GM18508 (cell line): ENCODE measurements at regions not wholly inside any gene's neighbourhood (a gene's known extent, or its start where the extent isn't known, plus 50 kb on each side); places are given as distances from the start of the nearest gene placed in this dataset.
"Not testable (repeated sequence)": the region's sequence is repeated elsewhere in the genome, so short reads cannot be mapped to it uniquely, and the experiment has no call there.

Experiments used
- ATAC-seq: cut with Tn5 transposase; IDR thresholded peaks from one replicate; pipeline ENCODE4 v1.9.1; 2021; ENCODE audit warnings: moderate number of reproducible peaks; ENCODE audit not compliant: insufficient read depth, unreplicated experiment

DNA sequence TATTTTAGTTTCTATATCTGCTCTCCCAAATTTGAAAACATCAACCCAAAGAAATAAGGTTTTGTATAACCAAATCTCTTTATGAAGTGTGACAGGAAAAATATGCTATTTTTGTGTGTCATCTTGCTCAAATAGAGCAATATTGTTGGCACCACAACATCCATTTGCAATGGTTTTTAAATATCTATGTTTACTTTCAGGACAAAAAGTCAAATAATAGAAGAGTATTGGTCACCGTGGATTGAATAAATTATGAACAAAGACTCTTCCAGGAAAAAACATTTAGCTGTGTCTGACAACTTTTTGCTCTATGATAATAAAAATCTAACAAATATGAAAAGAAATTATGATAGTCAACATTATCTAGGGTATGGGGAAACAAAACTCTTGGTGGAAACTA is 439.2 kb downstream of the BTG1 start:
- ATAC-seq = no peak

DNA sequence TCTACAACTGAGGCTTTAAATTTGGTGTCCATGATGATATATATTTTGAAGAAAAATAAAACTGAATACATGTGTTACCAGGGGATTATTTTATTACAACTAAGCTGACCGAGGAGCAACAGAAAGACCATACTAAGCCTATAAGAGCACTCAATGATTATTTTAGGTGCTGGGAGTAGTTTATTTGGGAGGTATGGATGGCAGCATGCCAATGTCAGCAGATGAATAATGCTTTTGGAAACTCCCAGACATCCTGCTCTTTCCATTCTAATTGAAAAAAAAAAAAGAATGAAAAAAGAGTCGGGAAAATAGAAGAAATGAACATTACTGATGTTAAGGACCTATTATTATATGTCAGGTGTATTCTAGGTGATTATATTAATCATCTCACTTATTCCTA is 441.2 kb downstream of the BTG1 start:
- no peak for ATAC-seq

DNA sequence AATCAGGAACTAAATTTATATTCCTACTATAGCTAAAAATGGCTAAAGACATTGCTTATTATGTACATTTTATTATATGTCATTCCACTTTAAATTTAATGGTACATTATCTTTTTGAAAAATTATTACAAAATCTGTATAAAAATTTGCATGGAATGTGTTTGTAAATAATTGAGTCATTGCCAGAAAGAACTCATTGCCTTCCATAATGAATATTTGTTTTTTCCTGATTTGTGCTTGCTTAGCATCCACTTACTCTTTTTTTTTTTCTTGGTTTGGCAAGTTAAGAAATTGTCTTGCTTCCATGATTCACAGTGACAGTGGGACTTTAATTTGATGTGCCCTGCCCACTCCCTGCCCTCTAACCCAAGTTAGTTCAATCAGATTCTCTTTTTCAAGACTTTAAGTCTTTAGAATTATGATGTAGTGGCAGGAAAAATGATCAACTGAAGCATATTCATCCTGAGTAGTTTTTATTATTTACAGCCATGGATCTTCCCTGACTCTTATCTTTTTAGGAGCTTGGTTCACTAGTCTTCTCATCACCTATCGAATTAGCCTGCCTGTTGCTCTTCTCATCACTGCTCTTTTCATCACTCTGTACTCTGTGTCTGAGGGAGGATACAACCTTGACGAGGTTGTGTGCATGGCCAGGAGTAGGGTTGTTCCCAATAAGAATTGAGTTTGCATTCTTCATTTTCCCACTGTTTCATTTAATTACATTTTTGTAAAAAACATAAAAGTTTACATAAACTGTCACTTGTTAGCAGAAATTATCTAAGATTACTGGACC is 442.0 kb downstream of the BTG1 start:
- no peak for ATAC-seq

DNA sequence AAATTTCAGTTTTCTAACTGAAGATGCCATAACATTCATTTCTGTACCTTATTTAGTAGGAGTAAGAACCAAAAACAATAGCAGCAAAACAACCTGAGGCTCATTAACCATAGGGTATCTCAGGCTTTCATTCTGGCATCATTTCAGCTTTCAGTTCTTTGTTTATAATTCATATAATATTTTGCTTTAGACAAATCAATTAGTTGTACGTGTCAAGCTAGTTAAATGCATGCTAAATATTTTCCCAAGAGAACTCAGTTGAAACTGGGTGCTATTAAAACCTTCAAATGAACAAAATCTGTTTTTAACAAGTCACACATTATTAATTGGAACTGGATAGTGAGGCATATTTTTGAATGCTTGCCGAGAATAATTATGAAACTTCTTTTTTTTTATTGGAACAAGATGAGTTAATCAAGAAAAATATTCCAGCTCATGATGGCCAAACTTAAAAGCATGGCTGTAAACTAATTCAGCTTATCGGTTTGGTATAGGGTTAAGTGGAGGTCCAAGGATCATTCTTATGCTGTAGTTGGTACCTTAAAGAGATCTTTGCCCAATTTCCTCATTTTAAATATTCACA is 442.7 kb downstream of the BTG1 start:
- no peak for ATAC-seq

DNA sequence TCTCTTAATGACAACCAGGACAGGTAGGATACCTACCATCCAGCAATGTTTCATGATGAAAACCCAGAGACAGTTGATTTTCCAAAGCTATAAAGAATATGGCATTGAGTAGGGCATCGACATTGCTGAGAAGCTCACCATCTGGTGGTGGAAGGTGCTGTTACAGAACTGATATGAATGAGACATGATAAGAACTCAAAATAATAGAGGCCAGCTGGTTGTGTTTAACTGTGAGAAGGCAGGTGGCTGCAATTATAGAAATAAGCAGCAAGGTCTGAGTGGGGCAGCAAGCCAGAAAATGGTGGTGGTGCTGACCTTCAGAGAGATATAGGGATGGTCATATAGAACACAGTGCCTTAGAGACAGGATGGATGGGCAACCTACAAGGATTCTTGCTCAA is 449.7 kb downstream of the BTG1 start:
- ATAC-seq = no peak

DNA sequence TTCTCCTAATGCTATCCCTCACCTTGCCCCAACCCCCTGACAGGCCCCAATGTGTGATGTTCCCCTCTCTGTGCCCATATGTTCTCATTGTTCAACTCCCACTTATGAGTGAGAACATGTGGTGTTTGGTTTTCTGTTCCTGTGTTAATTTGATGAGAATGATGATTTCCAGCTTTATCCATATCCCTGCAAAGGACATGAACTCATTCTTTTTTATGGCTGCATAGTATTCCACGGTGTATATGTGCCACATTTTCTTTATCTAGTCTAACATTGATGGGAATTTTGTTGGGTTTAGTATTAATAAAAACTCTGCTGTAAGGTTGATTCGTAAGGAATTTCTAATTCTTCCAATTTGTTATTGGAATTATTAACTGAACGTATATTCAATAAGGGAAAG is 450.2 kb downstream of the BTG1 start:
- ATAC-seq = not testable (repeated sequence)

DNA sequence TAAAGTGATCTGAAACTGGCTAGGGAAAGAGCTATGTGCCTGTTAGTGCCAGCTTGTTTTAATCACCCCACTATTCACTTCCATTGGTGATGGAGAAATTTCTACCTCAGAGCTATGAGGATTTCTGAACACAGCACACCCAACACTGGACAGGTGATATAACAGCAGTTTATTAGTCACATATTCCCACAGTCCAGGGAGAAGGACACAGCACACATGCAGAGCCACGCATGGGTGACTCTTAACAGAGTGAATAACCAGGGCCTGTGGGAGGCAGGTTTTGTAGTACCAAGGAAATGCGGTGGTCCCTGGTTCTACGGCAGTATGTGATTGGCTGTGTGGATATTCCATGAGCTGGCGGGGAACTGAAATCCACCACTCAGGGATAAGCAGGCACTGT is 455.1 kb downstream of the BTG1 start:
- ATAC-seq = no peak

DNA sequence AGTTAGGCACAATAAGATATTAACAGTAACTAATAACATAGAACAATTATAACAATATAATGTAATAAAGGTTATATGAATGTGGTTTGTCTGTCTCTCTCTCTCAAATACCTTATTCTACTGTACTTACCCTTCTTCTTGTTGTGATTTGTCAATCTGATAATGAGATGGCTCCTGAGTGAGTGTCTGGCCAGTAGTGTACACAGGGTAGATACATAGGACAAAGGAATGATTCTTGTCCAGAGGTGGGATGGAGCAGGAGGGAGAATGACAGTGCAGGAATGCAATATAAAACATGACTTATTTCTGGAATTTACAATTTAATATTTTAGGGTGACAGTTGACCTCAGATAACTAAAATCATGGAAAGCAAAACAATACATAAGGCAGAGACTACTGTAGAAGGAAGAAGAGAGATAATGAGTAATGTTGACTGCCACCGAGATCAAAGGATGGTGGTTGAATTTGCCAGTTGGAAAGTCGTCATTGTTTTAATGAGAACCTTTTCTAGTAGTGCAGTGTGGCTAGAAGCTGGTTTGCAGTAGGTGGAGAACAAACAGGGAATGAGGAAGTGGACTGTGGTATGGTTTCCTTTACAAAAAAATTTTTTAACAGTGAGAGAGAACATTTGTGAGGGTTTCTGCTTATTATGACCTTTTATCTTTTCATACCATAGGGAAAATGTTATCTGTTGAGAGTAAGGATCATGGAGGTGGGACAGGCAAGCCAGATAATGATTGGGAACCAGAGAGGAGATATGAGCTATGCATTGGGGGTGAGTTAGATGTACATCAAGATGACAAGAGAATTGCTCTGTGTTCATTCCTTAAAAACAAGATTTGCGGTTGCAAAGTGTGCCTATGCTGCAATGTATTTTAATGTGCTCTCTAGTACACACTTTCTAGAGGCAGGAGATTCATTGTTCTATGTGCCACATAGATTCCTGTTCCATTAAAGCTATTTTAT is 458.3 kb downstream of the BTG1 start:
- no peak for ATAC-seq

DNA sequence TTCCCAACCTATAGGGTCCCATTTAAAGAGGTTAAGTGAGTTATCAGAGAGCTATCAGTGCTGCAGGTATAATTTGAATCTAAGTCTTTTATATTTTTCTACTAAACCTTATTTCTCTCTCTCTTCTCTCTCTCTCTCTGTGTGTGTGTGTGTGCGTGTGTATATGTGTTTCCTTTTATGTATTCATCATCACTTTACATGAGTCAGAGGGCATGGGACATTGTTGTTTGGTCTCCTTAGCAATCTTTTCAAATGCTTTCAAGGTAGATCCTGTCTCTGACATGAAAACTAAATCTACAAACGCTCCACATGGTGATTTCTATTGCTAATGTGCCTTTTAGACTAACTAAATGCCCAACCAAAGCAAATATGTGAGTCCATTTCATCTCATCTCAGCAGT is 459.7 kb downstream of the BTG1 start:
- ATAC-seq = no peak

DNA sequence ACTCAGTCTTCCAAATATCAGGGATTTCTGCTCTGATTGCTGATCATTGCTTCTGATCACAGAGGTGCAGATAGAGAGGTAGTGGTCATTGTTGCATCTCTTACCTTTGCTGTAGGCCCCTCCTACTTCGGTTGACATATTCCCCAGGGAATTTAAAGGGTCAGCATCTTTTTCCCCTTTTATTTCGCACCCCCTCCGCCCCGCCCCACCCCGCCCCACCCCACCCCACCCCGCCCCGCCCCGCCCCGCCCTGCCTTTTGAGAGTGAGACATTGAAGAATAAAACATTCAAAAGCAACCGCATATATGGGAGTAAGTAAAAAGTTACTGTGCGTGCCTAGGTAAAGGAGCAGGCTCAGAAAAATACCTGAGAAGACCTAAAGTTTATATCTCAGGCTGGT is 463.9 kb downstream of the BTG1 start:
- no peak for ATAC-seq

DNA sequence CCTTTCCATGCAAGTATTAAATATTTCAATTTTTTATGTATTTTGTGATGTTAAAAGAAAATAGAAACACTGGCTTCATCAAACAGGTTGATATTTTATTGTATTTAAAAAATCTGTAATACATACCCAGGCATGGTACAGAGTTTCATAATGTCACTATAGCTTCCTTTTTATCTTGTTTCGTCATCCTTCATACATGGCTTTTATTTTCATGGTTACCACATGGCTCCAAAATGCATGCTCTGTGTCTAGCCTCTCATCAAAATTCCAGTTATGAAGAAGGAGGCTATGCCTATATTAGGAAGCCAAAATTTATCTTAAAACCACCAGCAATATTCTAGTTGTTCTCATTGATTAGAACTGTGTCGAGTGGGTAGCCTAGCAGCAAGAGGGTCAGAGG is 464.8 kb downstream of the BTG1 start:
- no peak for ATAC-seq

DNA sequence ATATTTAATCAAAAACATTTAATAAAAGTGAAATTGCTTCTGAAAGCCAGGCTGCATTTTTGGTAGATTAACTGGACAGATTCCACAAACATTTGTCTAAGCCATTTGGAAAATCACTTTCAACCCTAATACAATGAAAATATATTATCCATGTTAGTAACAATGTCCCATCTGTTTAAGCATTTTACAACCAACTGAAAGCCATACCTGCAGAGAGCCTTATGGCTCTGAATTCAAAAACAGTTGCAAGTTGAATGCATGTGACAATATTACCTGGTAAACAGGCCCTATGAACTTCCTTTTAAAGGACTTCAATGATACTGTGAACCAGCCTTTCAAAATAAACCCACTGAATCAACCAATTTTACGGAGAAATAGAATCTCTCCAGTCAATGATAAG is 468.1 kb downstream of the BTG1 start:
- ATAC-seq = no peak

DNA sequence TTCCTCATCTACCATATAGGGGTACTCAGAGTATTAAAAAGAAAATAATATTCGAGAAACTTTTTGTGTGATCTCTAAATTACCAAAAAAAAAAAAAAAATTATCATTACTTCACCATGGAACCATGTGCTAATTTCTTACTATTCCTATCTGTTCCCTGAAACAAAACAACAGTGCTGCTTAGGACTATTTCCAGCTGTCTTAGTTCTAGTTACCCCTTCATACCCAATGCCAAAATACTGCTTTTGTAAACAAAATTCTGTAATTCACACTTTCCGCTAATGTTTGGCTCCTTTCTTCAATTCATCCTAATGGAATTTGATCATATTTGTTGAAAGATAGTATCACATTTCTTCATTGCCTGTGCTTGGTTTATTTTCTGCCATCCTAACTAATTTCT is 470.2 kb downstream of the BTG1 start:
- no peak for ATAC-seq

DNA sequence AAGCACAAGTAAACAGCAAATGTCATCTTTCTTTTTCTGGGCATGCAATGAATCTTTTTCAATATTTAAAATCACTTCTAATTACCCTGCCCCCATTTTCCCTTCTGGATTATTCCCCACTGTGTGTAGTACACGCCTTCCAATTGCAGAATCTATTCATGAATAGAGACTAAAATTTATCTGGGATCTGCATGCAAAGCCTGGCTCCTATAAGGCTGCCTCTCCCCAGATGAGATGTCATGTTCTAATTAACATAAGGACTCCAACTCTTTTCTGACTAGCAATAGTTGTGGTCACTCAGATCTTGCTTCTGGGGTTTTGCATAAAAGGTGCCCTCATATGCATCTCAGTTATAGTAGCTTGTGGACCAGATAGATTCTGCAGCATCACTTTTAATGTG is 473.5 kb downstream of the BTG1 start:
- no peak for ATAC-seq

DNA sequence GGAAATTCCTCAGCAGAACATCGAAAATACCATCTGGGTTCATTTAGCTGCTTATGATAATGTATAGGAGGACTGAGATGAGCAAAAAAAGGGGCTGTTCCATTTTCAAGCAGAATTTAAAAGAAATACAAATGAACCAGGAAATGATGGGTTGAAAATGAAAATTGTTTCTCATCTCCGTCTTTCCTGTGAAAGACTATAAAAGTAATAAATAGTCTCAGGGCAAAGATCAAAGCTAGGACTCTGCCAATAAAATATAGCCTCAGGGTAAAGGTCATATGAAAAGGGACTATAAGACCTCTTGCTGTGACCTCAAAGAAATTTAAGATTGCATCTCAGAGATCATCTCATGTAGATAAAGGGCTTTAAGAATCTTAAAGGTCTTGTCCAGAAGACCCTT is 478.0 kb downstream of the BTG1 start:
- no peak for ATAC-seq

DNA sequence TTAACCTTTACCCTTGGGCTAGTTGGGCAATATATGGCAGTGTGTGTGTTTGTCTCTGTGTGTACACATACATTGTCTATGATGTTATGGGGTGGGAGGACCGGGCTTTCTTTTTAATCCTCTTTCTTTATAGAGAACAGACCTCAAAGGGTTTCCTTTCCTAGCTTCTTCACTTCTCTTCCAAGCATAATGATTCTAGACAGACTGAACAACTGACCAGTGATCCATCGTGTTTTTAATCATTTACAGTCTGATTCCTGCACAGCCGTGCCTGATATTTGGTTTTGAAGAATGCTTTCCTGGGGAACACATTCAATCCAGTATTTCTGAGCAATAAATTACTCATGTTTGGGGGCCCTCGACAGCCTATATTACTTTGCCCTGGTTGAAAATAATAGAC is 481.1 kb upstream of the DCN start:
- no peak for ATAC-seq

DNA sequence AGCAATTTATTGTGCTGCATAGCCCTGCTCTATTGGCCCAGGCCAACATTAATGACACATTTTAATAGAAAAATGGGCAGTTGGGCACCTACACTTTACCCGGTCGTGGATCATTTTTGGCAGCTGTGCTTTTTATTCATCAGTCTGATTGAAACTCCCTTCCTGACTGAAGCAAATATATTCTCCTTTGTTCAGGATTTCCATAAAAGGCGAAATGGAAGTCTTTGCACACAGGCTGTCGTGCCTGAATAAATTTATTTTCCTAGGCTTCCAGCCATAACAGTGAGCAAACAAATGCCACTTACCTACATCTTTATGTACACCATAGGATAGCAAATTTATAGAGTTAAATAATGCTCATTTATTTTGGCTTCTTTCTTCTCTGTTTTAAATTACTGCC is 480.7 kb upstream of the DCN start:
- ATAC-seq = no peak

DNA sequence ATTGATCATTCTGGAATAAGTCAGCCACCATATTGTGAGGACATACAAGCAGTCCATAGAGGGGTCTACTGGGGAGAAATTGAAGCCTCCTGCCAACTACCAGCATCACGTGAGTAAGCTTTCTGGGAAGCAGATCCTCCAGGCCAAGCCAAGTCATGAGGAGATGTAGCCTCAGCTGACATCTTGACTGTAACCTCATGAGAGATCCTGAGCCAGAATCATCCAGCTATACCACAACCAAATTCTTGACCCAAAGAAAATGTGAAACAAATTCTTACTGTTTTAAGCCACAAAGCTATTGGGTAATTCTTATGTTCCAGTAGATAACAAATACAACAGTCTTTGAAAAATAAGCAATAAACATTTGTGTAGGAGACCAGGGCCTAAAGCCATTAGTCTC is 479.4 kb upstream of the DCN start:
- ATAC-seq = no peak

DNA sequence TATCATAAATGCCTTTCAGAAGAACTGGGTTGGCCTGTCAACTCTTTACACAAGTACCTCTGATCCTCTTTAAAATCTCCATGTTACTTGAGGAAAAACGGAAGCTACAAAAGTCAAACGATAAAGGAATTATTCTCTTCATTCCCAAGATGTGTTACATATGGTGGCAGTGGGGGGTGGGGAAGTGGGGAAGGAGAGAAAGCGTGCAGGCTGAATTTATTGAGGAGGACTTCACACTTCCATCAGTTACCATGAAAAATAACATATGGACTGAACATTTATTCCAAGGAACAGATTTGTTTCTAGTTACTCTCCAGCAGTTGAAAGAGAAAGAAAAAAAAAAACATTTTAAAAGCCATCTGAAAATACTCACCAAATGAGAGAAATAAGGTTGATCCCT is 474.4 kb upstream of the DCN start:
- no peak for ATAC-seq

DNA sequence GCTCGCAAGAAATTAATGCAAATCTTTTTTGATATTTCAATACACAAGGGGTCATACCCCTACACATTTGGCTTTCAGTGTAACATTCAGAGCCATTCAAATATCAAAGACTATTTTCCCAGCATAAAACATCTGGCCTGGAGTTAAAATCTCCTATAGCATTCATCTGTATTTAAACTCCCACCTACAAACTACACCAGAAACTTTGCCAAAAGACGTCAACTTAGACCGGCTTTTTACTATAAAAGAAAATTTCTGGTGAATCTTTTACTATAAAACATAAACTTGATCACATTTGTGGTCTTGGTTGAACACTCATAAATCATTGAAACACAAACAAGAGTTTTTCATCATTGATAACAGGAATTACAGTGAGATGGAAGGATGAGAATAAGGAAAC is 473.3 kb upstream of the DCN start:
- no peak for ATAC-seq

DNA sequence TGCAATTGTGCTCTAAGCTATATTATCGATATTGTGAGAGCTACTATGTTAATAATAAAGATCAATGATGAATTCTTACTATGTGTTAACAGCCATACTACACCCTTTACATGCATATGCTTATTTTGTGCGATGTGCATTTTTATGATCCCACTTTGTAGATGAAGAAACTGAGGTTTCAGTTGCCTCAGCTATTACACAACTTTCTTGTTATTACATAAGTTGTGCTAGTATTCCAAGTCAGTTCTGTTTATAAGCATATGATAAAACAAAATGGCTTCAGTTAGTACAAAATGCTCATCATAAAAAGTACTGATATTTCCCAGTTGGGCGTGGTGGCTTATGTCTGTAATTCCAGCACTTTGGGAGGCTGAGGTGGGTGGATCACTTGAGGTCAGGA is 471.5 kb upstream of the DCN start:
- ATAC-seq = no peak
